ENCODE measurements at regions not wholly inside any gene's neighbourhood (a gene's known extent, or its start where the extent isn't known, plus 50 kb on each side); places are given as distances from the start of the nearest gene placed in this dataset.
"Not testable (repeated sequence)": the region's sequence is repeated elsewhere in the genome, so short reads cannot be mapped to it uniquely, and the experiment has no call there.

DNA sequence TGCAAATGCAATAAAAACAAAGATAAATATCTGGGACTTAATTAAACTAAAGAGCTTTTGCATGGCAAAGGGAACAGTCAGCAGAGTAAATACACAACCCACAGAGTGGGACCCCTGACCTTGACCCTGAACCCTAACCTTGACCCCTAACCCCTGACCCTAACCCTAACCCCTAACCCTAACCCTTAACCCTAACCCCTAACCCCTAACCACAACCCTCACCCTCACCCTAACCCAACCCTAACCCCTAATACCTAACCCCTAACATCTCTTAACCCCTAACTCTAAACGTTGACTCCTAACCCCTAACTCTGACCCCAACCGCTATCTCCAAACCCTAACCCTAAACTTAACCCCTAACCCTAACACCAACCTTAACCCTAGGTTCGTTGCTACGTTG, 64.9 kb upstream of the GPR39 start:
- TF ChIP-seq CTCF (IDR thresholded peaks at IDR 0.05); SIN3A (IDR thresholded peaks at IDR 0.05; ENCODE audit: borderline replicate concordance, insufficient read depth, low read depth, low read length): not testable (repeated sequence)
- TF ChIP-seq, protein P1, sequence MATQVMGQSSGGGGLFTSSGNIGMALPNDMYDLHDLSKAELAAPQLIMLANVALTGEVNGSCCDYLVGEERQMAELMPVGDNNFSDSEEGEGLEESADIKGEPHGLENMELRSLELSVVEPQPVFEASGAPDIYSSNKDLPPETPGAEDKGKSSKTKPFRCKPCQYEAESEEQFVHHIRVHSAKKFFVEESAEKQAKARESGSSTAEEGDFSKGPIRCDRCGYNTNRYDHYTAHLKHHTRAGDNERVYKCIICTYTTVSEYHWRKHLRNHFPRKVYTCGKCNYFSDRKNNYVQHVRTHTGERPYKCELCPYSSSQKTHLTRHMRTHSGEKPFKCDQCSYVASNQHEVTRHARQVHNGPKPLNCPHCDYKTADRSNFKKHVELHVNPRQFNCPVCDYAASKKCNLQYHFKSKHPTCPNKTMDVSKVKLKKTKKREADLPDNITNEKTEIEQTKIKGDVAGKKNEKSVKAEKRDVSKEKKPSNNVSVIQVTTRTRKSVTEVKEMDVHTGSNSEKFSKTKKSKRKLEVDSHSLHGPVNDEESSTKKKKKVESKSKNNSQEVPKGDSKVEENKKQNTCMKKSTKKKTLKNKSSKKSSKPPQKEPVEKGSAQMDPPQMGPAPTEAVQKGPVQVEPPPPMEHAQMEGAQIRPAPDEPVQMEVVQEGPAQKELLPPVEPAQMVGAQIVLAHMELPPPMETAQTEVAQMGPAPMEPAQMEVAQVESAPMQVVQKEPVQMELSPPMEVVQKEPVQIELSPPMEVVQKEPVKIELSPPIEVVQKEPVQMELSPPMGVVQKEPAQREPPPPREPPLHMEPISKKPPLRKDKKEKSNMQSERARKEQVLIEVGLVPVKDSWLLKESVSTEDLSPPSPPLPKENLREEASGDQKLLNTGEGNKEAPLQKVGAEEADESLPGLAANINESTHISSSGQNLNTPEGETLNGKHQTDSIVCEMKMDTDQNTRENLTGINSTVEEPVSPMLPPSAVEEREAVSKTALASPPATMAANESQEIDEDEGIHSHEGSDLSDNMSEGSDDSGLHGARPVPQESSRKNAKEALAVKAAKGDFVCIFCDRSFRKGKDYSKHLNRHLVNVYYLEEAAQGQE (IDR thresholded peaks at IDR 0.05; ENCODE audit: insufficient read depth in 1 of 2, low read depth in 2 of 2, low read length in 1 of 2), result not testable (repeated sequence)

Data from Panc1 (cell line).